ENCODE measurements at regions not wholly inside any gene's neighbourhood (a gene's known extent, or its start where the extent isn't known, plus 50 kb on each side); places are given as distances from the start of the nearest gene placed in this dataset.

DNA sequence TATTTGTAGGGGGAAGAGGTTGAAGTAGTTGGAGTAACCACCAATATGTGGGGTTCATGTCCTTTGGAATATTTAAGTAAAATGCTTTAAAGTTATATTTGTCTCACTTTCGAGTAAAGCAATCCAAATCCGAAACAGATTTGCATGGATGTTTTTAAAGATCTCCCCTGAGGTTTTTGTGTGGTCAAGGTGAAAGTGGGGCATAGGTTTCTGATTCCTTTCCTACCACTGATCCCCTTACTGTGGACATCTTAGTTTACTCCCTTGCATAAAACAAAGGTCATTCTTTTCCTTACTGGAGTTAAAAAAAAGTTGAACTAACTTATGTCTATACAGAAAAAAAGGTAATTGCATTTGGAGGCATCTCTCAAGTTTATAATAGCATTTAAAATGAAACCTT lies 71.9 kb upstream of the PHOX2B start:
- Mint-ChIP-seq H3K36me3 (ENCODE audit: low read depth) (no peaks in the 10 kb centered on the region), H3K27ac (no peak overlapping the region), H3K27me3 (peaks cover 12% of the 10 kb centered on the region), H3K9me3 (no peaks in the 10 kb centered on the region), H3K4me3 (no peak overlapping the region), H3K4me1 (no peaks in the 10 kb centered on the region)
- ChIA-PET POLR2A (no interaction called here), CTCF (no interaction called here)
- intact Hi-C loops (cut with micrococcal nuclease), result no loop called here
- TF ChIP-seq, protein P1, sequence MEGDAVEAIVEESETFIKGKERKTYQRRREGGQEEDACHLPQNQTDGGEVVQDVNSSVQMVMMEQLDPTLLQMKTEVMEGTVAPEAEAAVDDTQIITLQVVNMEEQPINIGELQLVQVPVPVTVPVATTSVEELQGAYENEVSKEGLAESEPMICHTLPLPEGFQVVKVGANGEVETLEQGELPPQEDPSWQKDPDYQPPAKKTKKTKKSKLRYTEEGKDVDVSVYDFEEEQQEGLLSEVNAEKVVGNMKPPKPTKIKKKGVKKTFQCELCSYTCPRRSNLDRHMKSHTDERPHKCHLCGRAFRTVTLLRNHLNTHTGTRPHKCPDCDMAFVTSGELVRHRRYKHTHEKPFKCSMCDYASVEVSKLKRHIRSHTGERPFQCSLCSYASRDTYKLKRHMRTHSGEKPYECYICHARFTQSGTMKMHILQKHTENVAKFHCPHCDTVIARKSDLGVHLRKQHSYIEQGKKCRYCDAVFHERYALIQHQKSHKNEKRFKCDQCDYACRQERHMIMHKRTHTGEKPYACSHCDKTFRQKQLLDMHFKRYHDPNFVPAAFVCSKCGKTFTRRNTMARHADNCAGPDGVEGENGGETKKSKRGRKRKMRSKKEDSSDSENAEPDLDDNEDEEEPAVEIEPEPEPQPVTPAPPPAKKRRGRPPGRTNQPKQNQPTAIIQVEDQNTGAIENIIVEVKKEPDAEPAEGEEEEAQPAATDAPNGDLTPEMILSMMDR (IDR thresholded peaks at IDR 0.05), result no peak
- no peak for ATAC-seq (ENCODE audit: low read depth)
- no peak for DNase-seq

- Mint-ChIP-seq H3K27me3 (peaks cover 12% of the 10 kb centered on the region), H3K36me3 (ENCODE audit: low read depth) (no peaks in the 10 kb centered on the region), H3K27ac (no peak overlapping the region), H3K9me3 (no peaks in the 10 kb centered on the region), H3K4me3 (no peak overlapping the region), H3K4me1 (no peaks in the 10 kb centered on the region)
- CTCF ChIA-PET, result no interaction called here
- TF ChIP-seq, protein P1 (IDR thresholded peaks at IDR 0.05), result no peak
- POLR2A ChIA-PET, result no interaction called here
- intact Hi-C loops (cut with micrococcal nuclease), result no loop called here
- no peak for ATAC-seq (ENCODE audit: low read depth)
- no peak for DNase-seq
Measured at GRCh38 chr4:41819621-41820020, 71.1 kb upstream of the PHOX2B start.

DNA sequence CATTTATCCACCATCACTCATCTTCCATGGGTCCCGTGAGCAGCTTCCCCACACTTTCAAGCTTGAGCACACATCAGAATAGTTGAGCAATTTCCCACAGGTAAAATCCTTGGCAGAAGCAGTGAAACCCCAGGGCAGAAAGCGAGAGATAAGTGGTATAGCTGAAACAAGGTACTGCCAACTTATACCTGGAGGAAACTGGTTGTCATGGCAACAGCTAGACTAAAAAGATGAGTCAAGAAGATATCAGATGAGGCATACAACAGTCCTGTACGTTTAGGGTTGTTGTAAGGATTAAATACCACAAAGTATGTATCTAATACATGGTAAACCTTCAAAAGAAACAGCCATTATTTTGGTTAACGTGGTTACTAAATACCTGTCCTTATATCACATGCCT lies 66.9 kb upstream of the PHOX2B start:
- Mint-ChIP-seq H3K27me3 (peaks cover 8% of the 10 kb centered on the region), H3K27ac (no peak overlapping the region), H3K4me3 (no peak overlapping the region), H3K4me1 (no peaks in the 10 kb centered on the region), H3K9me3 (no peaks in the 10 kb centered on the region), H3K36me3 (ENCODE audit: low read depth) (no peaks in the 10 kb centered on the region)
- TF ChIP-seq, protein P1 (IDR thresholded peaks at IDR 0.05), result no peak
- POLR2A ChIA-PET, result no interaction called here
- DNase-seq, result no peak
- CTCF ChIA-PET, result no interaction called here
- intact Hi-C loops (cut with micrococcal nuclease), result no loop called here
- no peak for ATAC-seq (ENCODE audit: low read depth)

GRCh38 chr4:41814565-41814964 lies 66.0 kb upstream of the PHOX2B start:
- no peaks in the 10 kb centered on the region for H3K36me3 Mint-ChIP-seq (ENCODE audit: low read depth)
- POLR2A ChIA-PET, result interaction anchor here (0.5 kb wide), 1 partner anchor 478 kb away, joined by 3 read pairs; no protein-coding TSS in a partner anchor

DNA sequence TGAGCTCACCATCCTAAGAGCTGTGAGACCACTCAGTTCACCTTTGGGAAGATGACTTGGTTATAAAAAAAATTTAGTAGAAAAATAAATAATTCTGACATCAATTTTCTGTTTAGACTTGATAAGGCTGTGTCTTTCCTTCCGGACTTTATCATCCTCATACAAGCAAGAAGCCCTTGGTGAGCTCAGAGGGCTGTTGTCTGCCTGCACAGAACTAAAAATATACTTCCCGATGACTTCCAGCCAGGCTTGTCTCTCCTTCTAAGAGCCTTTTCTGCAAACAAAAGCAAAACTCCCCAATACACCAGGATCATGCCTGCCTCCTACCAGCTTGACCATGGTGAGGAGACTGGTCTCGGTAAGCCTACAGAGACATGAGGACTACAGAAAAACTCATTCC lies 58.3 kb upstream of the PHOX2B start:
- H3K4me3 Mint-ChIP-seq, result no peak overlapping the region
- H3K4me1 Mint-ChIP-seq, result no peaks in the 10 kb centered on the region
- no peaks in the 10 kb centered on the region for H3K9me3 Mint-ChIP-seq
- DNase-seq (no peak), ATAC-seq (ENCODE audit: low read depth) (no peak)
- POLR2A ChIA-PET, result no interaction called here
- CTCF ChIA-PET, result no interaction called here
- intact Hi-C loops (cut with micrococcal nuclease), result no loop called here
- no peaks in the 10 kb centered on the region for H3K36me3 Mint-ChIP-seq (ENCODE audit: low read depth)
- H3K27me3 Mint-ChIP-seq, result peaks cover 19% of the 10 kb centered on the region
- H3K27ac Mint-ChIP-seq, result no peak overlapping the region
- TF ChIP-seq, protein P1 (IDR thresholded peaks at IDR 0.05), result no peak

More at GRCh38 chr4:41814565-41814964, 66.0 kb upstream of the PHOX2B start:
- Mint-ChIP-seq H3K4me3 (no peak overlapping the region), H3K27ac (no peak overlapping the region), H3K27me3 (peaks cover 8% of the 10 kb centered on the region), H3K4me1 (no peaks in the 10 kb centered on the region), H3K9me3 (no peaks in the 10 kb centered on the region)
- intact Hi-C loops (cut with micrococcal nuclease), result no loop called here
- DNase-seq (no peak), ATAC-seq (ENCODE audit: low read depth) (no peak)
- TF ChIP-seq, protein P1 (IDR thresholded peaks at IDR 0.05), result no peak
- CTCF ChIA-PET, result no interaction called here
